Transverse colon (tissue), 4 donors: ENCODE measurements at regions not wholly inside any gene's neighbourhood (a gene's known extent, or its start where the extent isn't known, plus 50 kb on each side); places are given as distances from the start of the nearest gene placed in this dataset.
"Not testable (repeated sequence)": the region's sequence is repeated elsewhere in the genome, so short reads cannot be mapped to it uniquely, and the experiment has no call there.

Experiments used
- DNase-seq: peaks from one replicate; pipeline ENCODE4 v3.0.0-alpha.2; 2019
- H3K27ac ChIP-seq, 4 donors: fragments of 200-600 bp; sonication (generic); 2 replicates each; pipeline ENCODE4 v1.5.1; 2016 to 2018; ENCODE audit warnings: inconsistent platforms in 4 of 4
- H3K27me3 ChIP-seq: fragments of 200-600 bp; sonication (generic); 2 replicates; pipeline ENCODE4 v1.5.1; 2017; ENCODE audit warnings: inconsistent platforms
- H3K36me3 ChIP-seq, 4 donors: fragments of 200-600 bp; sonication (generic); 2 replicates each; pipeline ENCODE4 v1.5.1; 2017 to 2019; ENCODE audit warnings: inconsistent platforms in 4 of 4
- H3K4me1 ChIP-seq, 4 donors: fragments of 200-600 bp; sonication (generic); 2 replicates each; pipeline ENCODE4 v1.5.1; 2017 to 2020; ENCODE audit warnings: inconsistent platforms in 4 of 4
- H3K4me3 ChIP-seq, 4 donors: fragments of 200-600 bp; sonication (generic); 1 replicate in 1 of 4; 2 replicates in 3 of 4; pipeline versions ENCODE4 v1.5.1 to v1.6.1; 2017 to 2019; ENCODE audit warnings: inconsistent platforms in 4 of 4
- H3K9me3 ChIP-seq, 2 donors: fragments of 200-600 bp; sonication (generic); 2 replicates each; pipeline ENCODE4 v1.5.1; 2017 to 2019; ENCODE audit warnings: inconsistent platforms in 2 of 2
- EP300 ChIP-seq: sonication (generic); formaldehyde crosslinking; IDR thresholded peaks from one replicate; pipeline ENCODE4 v1.6.1; 2017; ENCODE audit warnings: antibody characterized with exemption, low read depth
- POLR2A ChIP-seq: fragments of 450-650 bp; IDR thresholded peaks from one replicate; pipeline ENCODE4 v1.6.1; 2016; ENCODE audit warnings: antibody characterized with exemption, mild to moderate bottlenecking, moderate library complexity
- POLR2AphosphoS5 ChIP-seq, 3 donors: sonication (generic); formaldehyde crosslinking; IDR thresholded peaks; one replicate each; pipeline ENCODE4 v1.6.1; 2016; ENCODE audit warnings: antibody characterized with exemption in 3 of 3
- WGBS, 2 donors: methylation state at CpG; one replicate each; pipeline ENCODE4 v1.1.5; 2018; ENCODE audit warnings: low coverage in 1 of 2; 5-methylcytosine and 5-hydroxymethylcytosine counted together
- in situ Hi-C, 4 donors: fragments of 200-750 bp; cut with MboI; loops; one replicate each; pipeline versions ENCODE4 v1.15.0 to v1.15.1; 2017; ENCODE audit warnings: low sequenced_read_pairs in 3 of 4, low pct_ligation_motif_present in 1 of 4, low pct_unique_long_range_greater_than_20kb in 1 of 4
- intact Hi-C: fragments of 100-400 bp; cut with DNase I; formaldehyde crosslinking; loops from one replicate; pipeline ENCODE4 v1.15.1; 2023; ENCODE audit warnings: low total_unique reads
- TF ChIP-seq, protein P1 (sequence below), 5 experiments: fragments of 200-600 bp in 3 of 5; fragments of 450-650 bp in 2 of 5; sonication (generic) in 3 of 5; IDR thresholded peaks; 1 replicate in 2 of 5; 2 replicates in 3 of 5; pipeline ENCODE4 v1.5.1; 2016 to 2017; ENCODE audit warnings: antibody characterized with exemption in 5 of 5, inconsistent platforms in 3 of 5, mild to moderate bottlenecking in 2 of 5, moderate library complexity in 1 of 5

DNA sequence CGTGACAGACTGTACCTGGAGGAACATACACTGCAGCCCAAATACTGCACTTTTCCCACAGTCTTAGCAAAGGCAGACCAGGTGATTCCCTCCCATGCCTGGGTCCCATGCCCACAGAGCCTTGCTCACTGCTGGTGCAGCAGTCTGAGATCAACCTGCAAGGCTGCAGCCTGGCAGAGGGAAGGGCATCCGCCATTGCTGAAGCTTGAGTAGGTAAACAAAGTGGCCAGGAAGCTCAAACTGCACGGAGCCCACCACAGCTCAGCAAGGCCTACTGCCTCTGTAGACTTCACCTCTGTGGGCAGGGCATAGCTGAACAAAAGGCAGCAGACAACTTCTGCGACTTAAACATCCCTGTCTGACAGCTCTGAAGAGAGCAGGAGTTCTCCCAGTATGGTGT is 597.8 kb upstream of the MBL2 start:
- H3K36me3 ChIP-seq = no peaks in the 10 kb centered on the region
- DNase-seq = no peak
- no peaks in the 10 kb centered on the region for H3K27me3 ChIP-seq
- intact Hi-C loops = no loop called here
- in situ Hi-C loops = no loop called here
- H3K4me1 ChIP-seq = no peaks in the 10 kb centered on the region
- H3K4me3 ChIP-seq = no peak overlapping the region
- H3K9me3 ChIP-seq = no peaks in the 10 kb centered on the region
- TF ChIP-seq, protein P1, sequence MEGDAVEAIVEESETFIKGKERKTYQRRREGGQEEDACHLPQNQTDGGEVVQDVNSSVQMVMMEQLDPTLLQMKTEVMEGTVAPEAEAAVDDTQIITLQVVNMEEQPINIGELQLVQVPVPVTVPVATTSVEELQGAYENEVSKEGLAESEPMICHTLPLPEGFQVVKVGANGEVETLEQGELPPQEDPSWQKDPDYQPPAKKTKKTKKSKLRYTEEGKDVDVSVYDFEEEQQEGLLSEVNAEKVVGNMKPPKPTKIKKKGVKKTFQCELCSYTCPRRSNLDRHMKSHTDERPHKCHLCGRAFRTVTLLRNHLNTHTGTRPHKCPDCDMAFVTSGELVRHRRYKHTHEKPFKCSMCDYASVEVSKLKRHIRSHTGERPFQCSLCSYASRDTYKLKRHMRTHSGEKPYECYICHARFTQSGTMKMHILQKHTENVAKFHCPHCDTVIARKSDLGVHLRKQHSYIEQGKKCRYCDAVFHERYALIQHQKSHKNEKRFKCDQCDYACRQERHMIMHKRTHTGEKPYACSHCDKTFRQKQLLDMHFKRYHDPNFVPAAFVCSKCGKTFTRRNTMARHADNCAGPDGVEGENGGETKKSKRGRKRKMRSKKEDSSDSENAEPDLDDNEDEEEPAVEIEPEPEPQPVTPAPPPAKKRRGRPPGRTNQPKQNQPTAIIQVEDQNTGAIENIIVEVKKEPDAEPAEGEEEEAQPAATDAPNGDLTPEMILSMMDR (IDR thresholded peaks at IDR 0.05) = no peak
- TF ChIP-seq EP300 (no peak), POLR2A (no peak), POLR2AphosphoS5 (IDR thresholded peaks at IDR 0.05) (no peak)
- WGBS, 2 donors = 82% methylated on average over 4 of the region's 4 CpGs; no CpG with 5 or more reads in 1 of the 2 donors
- no peak overlapping the region for H3K27ac ChIP-seq

DNA sequence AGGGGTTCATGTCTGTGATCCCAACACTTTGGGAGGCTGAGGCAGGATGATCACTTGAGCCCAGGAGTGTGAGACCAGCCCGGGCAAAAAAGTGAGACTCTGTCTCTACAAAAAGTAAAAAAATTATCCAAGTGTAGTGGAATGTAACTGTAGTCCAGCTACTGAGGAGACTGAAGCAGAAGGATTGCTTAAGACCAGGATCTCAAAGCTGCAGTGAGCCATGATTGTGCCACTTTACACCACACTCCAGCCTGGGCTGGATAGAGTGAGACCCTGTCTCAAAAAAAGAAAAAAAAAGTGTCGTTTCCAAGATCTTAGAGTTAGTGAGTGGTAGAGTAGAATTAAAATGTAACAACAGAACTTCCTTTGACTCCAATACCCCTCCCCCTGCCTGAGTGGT is 589.4 kb upstream of the MBL2 start:
- in situ Hi-C loops = no loop called here
- no peaks in the 10 kb centered on the region for H3K36me3 ChIP-seq
- 71 to 81% methylated on average over 2 of the region's 2 CpGs for WGBS, 2 donors
- DNase-seq = no peak
- H3K9me3 ChIP-seq = no peaks in the 10 kb centered on the region
- intact Hi-C loops = no loop called here
- TF ChIP-seq POLR2AphosphoS5 (IDR thresholded peaks at IDR 0.05) = no peak
- no peak for TF ChIP-seq POLR2A
- TF ChIP-seq, protein P1 (IDR thresholded peaks at IDR 0.05) = no peak
- TF ChIP-seq EP300 = no peak
- H3K4me3 ChIP-seq = no peak overlapping the region
- no peaks in the 10 kb centered on the region for H3K27me3 ChIP-seq
- no peaks in the 10 kb centered on the region for H3K4me1 ChIP-seq
- H3K27ac ChIP-seq = no peak overlapping the region

DNA sequence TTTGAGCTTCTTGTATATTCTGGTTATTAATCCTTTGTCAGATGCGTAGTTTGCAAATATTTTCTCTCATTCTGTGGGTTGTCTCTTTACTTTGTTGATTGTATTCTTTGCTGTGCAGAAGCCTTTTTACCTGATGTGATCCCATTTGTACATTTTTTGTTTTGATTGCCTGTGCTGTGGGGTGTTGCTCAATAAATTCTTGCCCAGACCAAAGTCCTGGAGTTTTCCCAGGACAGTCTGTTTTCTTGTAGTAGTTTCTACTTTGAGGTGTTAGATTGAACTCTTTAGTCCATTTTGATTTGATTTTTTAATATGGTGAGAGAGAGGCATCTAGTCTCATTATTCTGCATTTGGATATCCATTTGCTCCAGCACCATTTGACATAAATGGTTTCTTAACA is 588.7 kb upstream of the MBL2 start:
- TF ChIP-seq POLR2A (no peak), POLR2AphosphoS5 (IDR thresholded peaks at IDR 0.05) (no peak), EP300 (no peak)
- TF ChIP-seq, protein P1 (IDR thresholded peaks at IDR 0.05) = no peak

DNA sequence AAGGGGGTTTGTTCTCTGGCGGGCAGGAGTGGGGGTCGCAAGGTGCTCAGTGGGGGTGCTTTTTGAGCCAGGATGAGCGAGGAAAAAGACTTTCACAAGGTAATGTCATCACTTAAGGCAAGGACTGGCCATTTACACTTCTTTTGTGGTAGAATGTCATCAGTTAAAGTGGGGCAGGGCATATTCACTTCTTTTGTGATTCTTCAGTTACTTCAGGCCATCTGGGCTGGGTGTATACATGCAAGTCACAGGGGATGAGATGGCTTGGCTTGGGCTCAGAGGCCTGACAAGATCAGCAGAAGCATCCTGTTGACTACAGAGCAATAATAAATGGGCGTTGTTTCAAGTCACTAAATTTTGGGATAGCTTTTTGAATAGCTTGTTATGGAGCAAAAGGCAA is 586.4 kb upstream of the MBL2 start:
- H3K9me3 ChIP-seq, H3K4me1 ChIP-seq, H3K27ac ChIP-seq, H3K4me3 ChIP-seq, intact Hi-C loops, DNase-seq, H3K36me3 ChIP-seq, H3K27me3 ChIP-seq, in situ Hi-C loops: not testable (repeated sequence)
- WGBS, 2 donors = 49 to 64% methylated on average over 3 to 4 of the region's 4 CpGs

More for the DNA sequence above, 588.7 kb upstream of the MBL2 start:
- in situ Hi-C loops (no loop called here), intact Hi-C loops (no loop called here)
- Histone ChIP-seq H3K27me3 (no peaks in the 10 kb centered on the region), H3K9me3 (no peaks in the 10 kb centered on the region), H3K36me3 (no peaks in the 10 kb centered on the region), H3K4me1 (no peaks in the 10 kb centered on the region), H3K27ac (no peak overlapping the region), H3K4me3 (no peak overlapping the region)
- 90 to 97% methylated on average over 1 of the region's 1 CpG for WGBS, 2 donors
- DNase-seq = no peak

GRCh38 chr10:53358536-53358935 is 586.0 kb upstream of the MBL2 start:
- in situ Hi-C loops = no loop called here
- Histone ChIP-seq H3K27me3 (no peaks in the 10 kb centered on the region), H3K27ac (no peak overlapping the region), H3K4me1 (no peaks in the 10 kb centered on the region), H3K9me3 (no peaks in the 10 kb centered on the region), H3K36me3 (no peaks in the 10 kb centered on the region), H3K4me3 (no peak overlapping the region)
- intact Hi-C loops = no loop called here
- DNase-seq = no peak
- 68 to 100% methylated on average over 2 to 4 of the region's 4 CpGs for WGBS, 2 donors
- TF ChIP-seq, protein P1 (IDR thresholded peaks at IDR 0.05) = no peak
- TF ChIP-seq EP300 (no peak), POLR2AphosphoS5 (IDR thresholded peaks at IDR 0.05) (no peak), POLR2A (no peak)
